ENCODE measurements at regions not wholly inside any gene's neighbourhood (a gene's known extent, or its start where the extent isn't known, plus 50 kb on each side); places are given as distances from the start of the nearest gene placed in this dataset.

DNA sequence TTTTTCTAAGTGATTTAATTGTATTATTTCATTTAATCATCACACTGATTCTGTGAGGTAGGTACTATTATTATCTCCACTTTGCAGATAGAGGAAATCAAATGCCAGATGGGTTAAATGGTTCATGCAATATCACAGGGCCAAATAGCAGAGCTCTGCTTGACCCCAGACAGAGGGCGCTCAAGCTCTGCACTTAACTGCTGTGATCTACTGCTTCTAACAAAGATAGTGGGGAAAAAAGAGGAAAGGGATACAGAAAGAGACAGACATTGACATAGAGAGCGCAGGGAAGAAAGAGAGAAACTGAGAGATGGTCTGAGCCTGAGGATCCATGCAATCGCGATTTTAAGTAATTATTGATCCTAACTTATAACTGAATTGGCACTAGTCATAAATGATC, 279.1 kb upstream of the THRB start:
- no peak for DNase-seq

GRCh38 chr3:24780991-24781390, 286.3 kb upstream of the THRB start:
- DNase-seq = no peak

DNA sequence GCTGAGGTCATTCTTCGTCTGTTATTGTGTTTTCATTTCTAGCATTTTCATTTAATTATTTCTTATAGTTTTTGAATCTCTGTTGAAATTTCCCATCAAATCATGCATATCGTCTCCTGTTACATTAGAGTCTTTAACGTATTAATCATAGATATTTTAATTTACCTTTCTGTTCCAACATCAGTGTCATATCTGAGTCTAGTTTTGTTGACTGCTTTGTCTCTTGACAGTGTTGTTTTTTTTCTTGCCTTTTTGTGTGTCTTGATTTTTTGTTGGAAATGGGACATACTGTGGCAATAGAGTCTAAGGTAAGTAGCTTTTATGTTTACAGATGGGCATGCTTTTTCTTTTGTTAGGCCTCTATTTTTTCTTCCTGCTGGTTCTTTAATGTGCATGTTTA, 286.8 kb upstream of the THRB start:
- DNase-seq = no peak

DNA sequence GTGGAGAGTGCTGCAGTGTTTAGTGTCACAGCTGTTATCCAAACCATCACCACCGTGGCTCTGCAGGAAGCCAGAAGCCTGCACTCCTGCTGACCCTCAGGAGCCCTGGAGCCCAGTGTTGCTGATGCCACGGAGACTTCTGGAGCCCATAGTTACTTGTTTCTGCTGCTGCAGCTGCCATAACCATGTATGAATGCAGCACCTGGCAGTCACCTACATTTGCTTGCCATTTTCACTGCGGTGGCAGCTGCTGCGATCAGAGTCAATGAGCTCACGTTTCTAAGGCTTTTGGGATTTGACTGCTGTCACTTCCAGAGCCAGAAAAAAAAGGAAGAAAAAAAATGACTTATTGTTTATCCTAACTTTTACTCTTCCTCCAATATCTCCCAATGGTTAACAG, 299.2 kb upstream of the THRB start:
- no peak for DNase-seq

DNA sequence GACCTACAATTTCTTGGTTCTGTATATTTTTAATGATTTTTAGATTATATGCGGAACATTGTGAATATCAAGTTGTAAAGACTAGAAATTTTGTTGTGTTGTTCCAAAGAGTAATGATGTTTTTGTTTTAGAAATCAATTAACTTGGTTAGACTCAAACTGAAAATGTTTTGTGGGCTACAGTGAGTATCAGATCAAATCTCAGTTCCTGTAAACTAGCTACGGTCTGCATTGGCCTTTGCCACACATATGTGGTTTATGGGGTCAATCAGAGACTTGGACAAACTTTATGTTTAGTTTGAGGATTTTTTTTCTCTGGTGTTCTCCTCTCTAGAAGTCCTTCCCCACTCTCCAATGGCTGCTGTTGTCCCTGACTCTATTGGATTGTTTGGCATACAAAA, 308.0 kb upstream of the THRB start:
- DNase-seq = no peak

GRCh38 chr3:24804095-24804494, 309.4 kb upstream of the THRB start:
- DNase-seq = no peak

GRCh38 chr3:24810881-24811280, 316.2 kb upstream of the THRB start:
- DNase-seq = no peak

GRCh38 chr3:24812116-24812515, 317.5 kb upstream of the THRB start:
- no peak for DNase-seq

DNA sequence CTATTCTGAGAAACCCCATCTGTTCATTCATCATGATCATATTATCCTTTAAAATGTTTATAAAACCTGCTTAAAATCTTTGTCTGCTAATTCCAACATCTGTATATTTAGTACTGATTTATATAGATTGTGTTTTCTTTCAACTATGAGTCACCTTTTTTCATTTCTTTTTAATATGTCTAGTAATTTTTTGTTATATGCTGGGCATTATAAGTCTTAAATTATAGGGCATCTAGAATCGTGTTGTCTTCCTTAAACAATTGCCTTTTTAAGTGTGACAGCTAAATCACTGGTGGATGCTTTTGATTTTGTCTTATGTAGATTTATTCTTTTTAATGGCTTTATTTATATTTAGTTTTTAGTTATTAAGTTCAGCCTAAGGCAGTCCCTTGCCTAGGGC, 323.4 kb upstream of the THRB start:
- DNase-seq = no peak

DNA sequence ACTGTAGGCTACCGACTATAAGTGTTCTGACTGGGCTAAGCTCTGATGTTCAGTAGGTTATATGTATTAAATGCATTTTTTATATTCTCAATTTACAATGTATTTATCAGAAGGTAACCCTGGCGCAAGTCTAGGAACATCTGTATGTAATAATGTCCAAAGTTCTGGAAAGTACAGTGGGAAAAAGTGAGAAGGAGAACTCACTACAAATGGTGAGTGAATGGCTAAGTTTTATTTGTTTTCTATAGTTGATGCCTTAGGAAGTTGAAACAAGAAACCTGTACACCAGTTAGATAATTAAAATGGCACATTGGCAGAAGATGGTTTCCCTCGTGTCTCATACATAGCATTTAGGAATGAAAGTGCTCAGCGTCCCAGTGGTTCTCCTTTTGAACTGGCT, 333.4 kb upstream of the THRB start:
- no peak for DNase-seq

GRCh38 chr3:24828551-24828950, 333.9 kb upstream of the THRB start:
- DNase-seq = no peak

GRCh38 chr3:24829011-24829581, 334.4 kb upstream of the THRB start:
- no peak for DNase-seq

GRCh38 chr3:24829629-24830229, 335.1 kb upstream of the THRB start:
- DNase-seq = no peak

DNA sequence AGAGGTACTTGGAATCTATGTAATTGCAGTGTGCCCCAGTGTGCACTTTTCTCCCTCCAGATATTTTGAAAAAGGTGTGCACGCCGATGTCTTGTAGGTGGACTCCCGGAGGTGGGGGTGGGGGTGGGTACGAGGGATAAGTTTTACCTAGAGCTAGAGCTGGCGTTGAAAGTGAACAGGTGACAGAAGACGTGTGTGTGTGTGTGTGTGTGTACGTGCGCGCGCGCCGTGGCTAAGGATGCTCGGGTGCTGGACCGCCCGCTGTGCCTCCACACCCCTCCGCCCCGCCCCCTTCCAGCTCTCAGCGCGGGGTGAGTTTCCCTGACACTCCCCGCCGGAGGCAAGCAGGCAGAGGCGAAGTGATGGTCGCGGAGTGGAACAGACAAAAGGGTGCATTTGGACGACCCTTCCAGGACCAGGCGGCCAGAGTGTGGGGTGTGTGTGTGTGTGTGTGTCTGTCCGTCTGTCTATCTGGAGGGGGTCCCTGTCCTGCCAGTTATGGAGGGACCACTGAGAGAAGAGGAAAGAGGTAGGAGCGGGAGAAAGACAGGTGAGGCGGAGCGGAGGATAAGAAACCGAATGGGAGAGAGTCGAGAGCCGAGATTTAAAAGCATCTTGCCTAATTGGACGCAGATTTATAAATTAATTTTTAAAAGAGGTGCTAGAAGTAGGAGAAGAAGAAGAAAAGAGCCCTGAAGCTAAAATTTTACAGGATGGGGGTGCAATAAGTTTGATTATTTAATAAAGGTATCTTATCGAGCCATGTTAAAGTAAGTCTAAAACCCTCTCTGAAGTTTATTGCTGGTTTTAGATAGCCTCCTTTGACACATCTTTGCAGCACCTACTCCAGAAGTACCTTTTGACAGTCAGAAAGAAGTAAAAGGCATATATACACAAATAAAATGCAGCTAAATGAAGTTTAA, 335.8 kb upstream of the THRB start:
- no peak for DNase-seq

DNA sequence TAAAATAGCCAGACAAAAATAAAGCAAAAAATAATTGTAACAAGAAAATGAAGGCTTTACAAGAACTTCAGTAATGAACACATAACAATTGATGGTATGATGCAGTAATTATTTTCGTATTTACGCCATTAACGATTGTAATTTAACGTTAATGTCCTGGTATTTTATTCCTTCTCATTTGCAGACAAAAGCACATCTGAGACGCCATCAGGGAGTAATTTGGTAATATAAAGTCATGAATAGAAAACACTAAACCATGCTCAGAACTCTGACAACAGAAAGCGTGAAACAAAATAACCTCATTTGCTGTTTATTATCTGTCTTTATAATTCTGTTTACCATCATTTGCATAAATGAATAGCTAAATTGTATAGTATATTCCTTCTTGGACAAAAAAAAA, 336.6 kb upstream of the THRB start:
- DNase-seq = no peak

DNA sequence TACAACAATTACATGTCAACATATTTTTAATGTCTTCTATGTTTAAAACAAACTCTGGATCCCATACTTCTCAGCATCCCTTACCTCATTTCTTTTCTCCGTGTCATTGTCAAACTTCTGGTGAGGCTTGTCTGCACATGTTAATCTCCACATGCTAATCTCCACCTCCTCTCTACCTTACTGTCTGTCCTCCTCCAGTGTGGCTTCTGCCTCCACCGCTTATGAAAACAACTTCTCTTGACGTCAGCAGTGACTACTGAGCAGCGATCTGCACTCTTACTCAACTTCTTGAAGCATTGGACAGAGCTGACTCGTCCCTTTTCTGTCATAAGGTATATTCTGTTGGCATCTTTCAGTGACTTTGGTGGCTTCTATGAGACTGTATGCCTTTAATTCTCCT, 338.2 kb upstream of the THRB start:
- no peak for DNase-seq

DNA sequence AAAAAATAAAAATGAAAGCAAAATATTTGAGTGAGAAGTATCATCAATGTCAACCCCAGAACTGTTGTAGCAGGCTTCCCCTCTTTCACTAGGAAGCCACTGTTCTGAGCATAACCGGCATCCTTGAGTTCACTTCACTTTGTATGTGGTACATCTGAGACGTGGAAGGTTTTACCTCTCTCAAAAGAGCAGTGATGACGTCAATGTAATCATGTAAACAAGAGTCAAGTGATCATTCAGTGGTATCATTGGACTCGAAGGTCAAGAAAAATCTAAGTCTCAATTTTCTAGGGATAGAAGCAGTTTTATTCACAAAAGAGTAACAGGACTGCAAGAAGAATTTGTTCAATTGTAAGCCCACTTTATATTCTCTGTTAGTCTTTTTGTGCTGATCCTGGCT, 339.8 kb upstream of the THRB start:
- no peak for DNase-seq

DNA sequence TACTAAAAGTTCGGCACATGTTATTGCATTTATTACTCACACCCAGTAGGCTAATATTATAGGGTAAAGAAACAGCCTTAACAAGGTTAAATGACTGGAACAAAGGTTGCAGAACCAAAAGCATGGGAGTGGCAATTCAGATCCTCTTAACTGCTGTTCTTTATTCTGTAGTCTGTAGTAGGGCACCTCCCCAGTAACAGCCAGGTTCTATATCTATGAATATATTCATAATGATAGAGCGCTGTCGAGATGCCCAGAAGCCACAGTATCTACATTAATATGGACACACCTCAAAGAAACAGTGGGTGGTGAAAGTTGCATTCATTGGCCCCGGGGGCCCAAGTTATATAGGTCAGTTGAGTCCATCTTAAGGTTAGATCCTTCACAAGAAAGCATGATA, 340.9 kb upstream of the THRB start:
- DNase-seq = no peak

DNA sequence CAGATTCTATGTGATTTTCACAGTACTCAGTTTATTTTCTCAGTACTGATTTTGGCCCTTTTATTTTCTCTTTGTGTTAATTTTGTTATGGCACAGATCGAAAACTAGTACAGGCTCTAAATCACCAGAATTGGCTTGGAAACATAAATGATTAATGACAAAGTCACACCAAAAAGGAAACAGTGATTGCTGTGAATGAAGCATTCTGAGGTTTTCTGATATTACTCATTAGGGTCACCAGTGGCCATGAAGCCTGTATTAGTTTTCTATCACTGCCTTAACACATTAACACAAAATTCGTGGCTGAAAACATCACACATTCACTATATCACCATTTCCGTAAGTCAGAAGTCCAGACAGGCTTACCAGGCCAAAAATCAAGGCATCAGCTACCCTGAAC, 343.0 kb upstream of the THRB start:
- no peak for DNase-seq

- DNase-seq = no peak
These were observed 343.9 kb upstream of the THRB start for GRCh38 chr3:24838533-24838932.

GRCh38 chr3:24843955-24844354, 349.3 kb upstream of the THRB start:
- no peak for DNase-seq

DNA sequence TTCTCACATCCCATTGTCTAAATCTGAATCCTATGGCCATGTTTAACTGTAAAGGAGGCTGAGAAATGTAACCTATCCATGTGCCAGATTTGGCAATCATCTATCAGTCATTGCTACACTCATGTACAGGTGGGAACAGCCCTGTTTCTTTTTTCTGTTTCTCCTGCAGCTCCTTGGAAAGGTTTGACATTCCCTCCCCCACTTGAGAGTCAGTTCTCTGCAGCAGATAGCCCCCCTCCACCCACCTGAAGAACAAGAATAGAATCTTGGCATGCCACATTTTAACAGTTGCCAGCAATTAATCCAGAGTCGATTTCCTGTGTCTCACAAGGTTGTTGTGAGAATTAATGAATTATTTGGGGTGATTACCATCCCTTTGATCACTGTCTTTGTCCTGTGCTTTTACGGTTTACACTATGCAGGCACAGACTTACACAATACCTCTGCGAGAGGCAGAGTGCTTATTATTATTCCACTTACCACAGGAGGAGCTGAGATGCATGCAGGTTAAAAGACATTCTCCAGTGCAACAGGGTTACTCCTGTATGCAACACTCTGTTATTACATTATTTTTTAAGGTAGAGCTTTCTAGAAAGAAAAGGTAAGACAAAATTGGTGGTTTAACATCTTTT, 351.0 kb upstream of the THRB start:
- no peak for DNase-seq

GRCh38 chr3:24846286-24846860, 351.7 kb upstream of the THRB start:
- no peak for DNase-seq

- DNase-seq = no peak
These were observed 355.6 kb upstream of the THRB start for GRCh38 chr3:24850245-24850644.

Measured in CD4-positive, alpha-beta T cell treated with Interleukin-4 for 1 hour (primary cell).